ENCODE measurements at regions not wholly inside any gene's neighbourhood (a gene's known extent, or its start where the extent isn't known, plus 50 kb on each side); places are given as distances from the start of the nearest gene placed in this dataset.

DNA sequence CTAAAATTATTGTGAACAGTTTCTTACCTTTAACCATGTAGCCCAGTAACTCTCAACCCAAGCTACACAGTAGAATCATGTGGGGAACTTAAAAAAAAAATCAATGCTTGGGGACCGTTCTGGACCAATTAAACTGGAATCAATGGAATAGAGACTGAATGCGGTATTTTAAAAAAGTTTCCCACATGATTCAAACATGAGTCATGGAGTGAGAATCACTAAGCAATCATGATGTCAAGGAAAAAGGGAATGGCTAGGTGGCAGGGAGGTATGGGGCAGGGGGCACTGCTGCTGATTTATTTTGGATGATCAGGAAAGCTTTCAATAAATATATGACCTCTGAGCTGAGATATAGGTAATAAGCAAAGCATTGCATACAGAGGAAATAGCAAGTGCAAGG is 250.5 kb upstream of the RORA start:
- H3K9me1 ChIP-seq (ENCODE audit: control insufficient read depth, insufficient read depth, low read length) = no peaks in the 10 kb centered on the region
- DNase-seq (ENCODE audit: extremely low read depth in 1 of 4, low spot score in 3 of 4) (no peak), ATAC-seq (no peak), FAIRE-seq (no peak)
- H4K20me1 ChIP-seq (replicated peaks; ENCODE audit: control insufficient read depth, insufficient read depth, low read length) = no peaks in the 10 kb centered on the region
- no peaks in the 10 kb centered on the region for H3K79me2 ChIP-seq (ENCODE audit: control insufficient read depth, insufficient read depth, low read length)
- BruUV-seq (replicated peaks) = no TSS peak
- ChIA-PET POLR2A (no interaction called here), CTCF (ENCODE audit: low intra/inter-chr PET ratio) (no interaction called here)
- no peak overlapping the region for H3K9ac ChIP-seq (ENCODE audit: insufficient read depth in 1 of 2, low read depth in 2 of 2, low read length in 2 of 2)
- intact Hi-C loops (cut with micrococcal nuclease) = no loop called here
- WGBS (ENCODE audit: insufficient coverage, low coverage, missing lambda C conversion rate) = 0% methylated on average over 2 of the region's 2 CpGs
- no peak overlapping the region for H3K27ac ChIP-seq (ENCODE audit: extremely low read depth, low read depth, low read length)
- no peaks in the 10 kb centered on the region for H3K36me3 ChIP-seq (ENCODE audit: control insufficient read depth, insufficient read depth, low read length)
- no peak for TF ChIP-seq POLR3A (IDR thresholded peaks at IDR 0.05; ENCODE audit: borderline replicate concordance, extremely low read depth, insufficient read depth, insufficient read length)
- H3K9me3 ChIP-seq (replicated peaks; ENCODE audit: control insufficient read depth, insufficient read depth, low read depth, low read length) = no peaks in the 10 kb centered on the region
- no peak overlapping the region for H2AFZ ChIP-seq (ENCODE audit: low read depth, low read length)
- in situ Hi-C loops (cut with MboI) = no loop called here
- peaks cover 0 to 5% of the 10 kb centered on the region in 2 experiments; a peak in 1 of 5 replicates for H3K27me3 ChIP-seq (ENCODE audit: control insufficient read depth in 2 of 2, insufficient read depth in 2 of 2, low read length in 2 of 2)
- no peaks in the 10 kb centered on the region for H3K4me1 ChIP-seq (replicated peaks in 1 of 2; ENCODE audit: control insufficient read depth in 2 of 2, insufficient read depth in 2 of 2, low read length in 2 of 2)
- H3K4me2 ChIP-seq (ENCODE audit: insufficient read depth, low read length) = no peak overlapping the region
- no peak overlapping the region for H3K4me3 ChIP-seq

DNA sequence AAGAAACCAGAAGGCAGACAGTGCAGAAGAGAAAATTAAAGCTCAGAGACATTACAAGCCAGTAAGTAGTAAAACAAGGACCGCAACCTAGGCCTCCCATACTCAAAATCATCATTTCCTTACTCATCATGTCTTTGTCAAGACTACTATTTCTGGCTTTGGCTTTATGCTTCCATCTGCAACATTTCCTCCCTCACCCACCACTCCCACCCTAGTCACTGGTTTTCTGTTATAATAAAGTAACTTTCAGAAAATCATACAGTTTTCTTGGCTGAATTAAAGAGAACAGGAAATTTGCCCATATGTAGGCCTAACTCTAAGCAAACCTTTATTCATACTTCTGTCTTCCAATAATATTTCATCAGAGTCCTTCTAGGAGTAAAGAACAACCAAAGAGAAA is 247.6 kb upstream of the RORA start:
- H3K9ac ChIP-seq (ENCODE audit: insufficient read depth in 1 of 2, low read depth in 2 of 2, low read length in 2 of 2) = no peak overlapping the region
- peaks cover 0 to 5% of the 10 kb centered on the region in 2 experiments; a peak in 1 of 5 replicates for H3K27me3 ChIP-seq (ENCODE audit: control insufficient read depth in 2 of 2, insufficient read depth in 2 of 2, low read length in 2 of 2)
- BruUV-seq (replicated peaks) = no TSS peak
- no peak overlapping the region for H3K27ac ChIP-seq (ENCODE audit: extremely low read depth, low read depth, low read length)
- H3K4me2 ChIP-seq (ENCODE audit: insufficient read depth, low read length) = no peak overlapping the region
- WGBS (ENCODE audit: insufficient coverage, low coverage, missing lambda C conversion rate) = 0% methylated on average over 1 of the region's 1 CpG
- no peak overlapping the region for H3K4me3 ChIP-seq
- H2AFZ ChIP-seq (ENCODE audit: low read depth, low read length) = no peak overlapping the region
- POLR2A ChIA-PET = no interaction called here
- no peaks in the 10 kb centered on the region for H3K9me3 ChIP-seq (replicated peaks; ENCODE audit: control insufficient read depth, insufficient read depth, low read depth, low read length)
- intact Hi-C loops (cut with micrococcal nuclease) (no loop called here), in situ Hi-C loops (cut with MboI) (no loop called here)
- DNase-seq (ENCODE audit: extremely low read depth in 1 of 4, low spot score in 3 of 4) (no peak), ATAC-seq (no peak), FAIRE-seq (no peak)
- H4K20me1 ChIP-seq (replicated peaks; ENCODE audit: control insufficient read depth, insufficient read depth, low read length) = no peaks in the 10 kb centered on the region
- no peaks in the 10 kb centered on the region for H3K36me3 ChIP-seq (ENCODE audit: control insufficient read depth, insufficient read depth, low read length)
- peaks cover 3% of the 10 kb centered on the region for H3K9me1 ChIP-seq (ENCODE audit: control insufficient read depth, insufficient read depth, low read length)
- H3K4me1 ChIP-seq (replicated peaks in 1 of 2; ENCODE audit: control insufficient read depth in 2 of 2, insufficient read depth in 2 of 2, low read length in 2 of 2) = no peaks in the 10 kb centered on the region
- no peaks in the 10 kb centered on the region for H3K79me2 ChIP-seq (ENCODE audit: control insufficient read depth, insufficient read depth, low read length)
- CTCF ChIA-PET (ENCODE audit: low intra/inter-chr PET ratio) = no interaction called here
- TF ChIP-seq SMAD4 (CRISPR knock-in tag; conservative IDR thresholded peaks at IDR 0.05) (no peak), NFE2 (IDR thresholded peaks at IDR 0.05; ENCODE audit: low read depth) (no peak), ZNF12 (CRISPR knock-in tag; IDR thresholded peaks at IDR 0.05) (no peak), TAF7 (tag; IDR thresholded peaks at IDR 0.05) (no peak), POLR2A (conservative IDR thresholded peaks at IDR 0.05) (no peak), SNIP1 (IDR thresholded peaks at IDR 0.05; ENCODE audit: low read depth) (no peak), ESRRA (IDR thresholded peaks at IDR 0.05; ENCODE audit: borderline replicate concordance, low read depth) (no peak), ERF (CRISPR knock-in tag; IDR thresholded peaks at IDR 0.05) (no peak), CTBP1 (IDR thresholded peaks at IDR 0.05; ENCODE audit: borderline replicate concordance) (no peak), TOE1 (IDR thresholded peaks at IDR 0.05; ENCODE audit: borderline replicate concordance) (no peak), TOE1 (CRISPR knock-in tag; IDR thresholded peaks at IDR 0.05; ENCODE audit: borderline replicate concordance, low read depth) (no peak), PRPF4 (IDR thresholded peaks at IDR 0.05; ENCODE audit: insufficient read depth, low read depth, low read length, poor library complexity, severe bottlenecking) (no peak), ZNF3 (CRISPR knock-in tag; IDR thresholded peaks at IDR 0.05) (no peak)
- TF ChIP-seq, protein P1, sequence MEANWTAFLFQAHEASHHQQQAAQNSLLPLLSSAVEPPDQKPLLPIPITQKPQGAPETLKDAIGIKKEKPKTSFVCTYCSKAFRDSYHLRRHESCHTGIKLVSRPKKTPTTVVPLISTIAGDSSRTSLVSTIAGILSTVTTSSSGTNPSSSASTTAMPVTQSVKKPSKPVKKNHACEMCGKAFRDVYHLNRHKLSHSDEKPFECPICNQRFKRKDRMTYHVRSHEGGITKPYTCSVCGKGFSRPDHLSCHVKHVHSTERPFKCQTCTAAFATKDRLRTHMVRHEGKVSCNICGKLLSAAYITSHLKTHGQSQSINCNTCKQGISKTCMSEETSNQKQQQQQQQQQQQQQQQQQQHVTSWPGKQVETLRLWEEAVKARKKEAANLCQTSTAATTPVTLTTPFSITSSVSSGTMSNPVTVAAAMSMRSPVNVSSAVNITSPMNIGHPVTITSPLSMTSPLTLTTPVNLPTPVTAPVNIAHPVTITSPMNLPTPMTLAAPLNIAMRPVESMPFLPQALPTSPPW (CRISPR knock-in tag; IDR thresholded peaks at IDR 0.05) = no peak
- TF ChIP-seq, protein P2, sequence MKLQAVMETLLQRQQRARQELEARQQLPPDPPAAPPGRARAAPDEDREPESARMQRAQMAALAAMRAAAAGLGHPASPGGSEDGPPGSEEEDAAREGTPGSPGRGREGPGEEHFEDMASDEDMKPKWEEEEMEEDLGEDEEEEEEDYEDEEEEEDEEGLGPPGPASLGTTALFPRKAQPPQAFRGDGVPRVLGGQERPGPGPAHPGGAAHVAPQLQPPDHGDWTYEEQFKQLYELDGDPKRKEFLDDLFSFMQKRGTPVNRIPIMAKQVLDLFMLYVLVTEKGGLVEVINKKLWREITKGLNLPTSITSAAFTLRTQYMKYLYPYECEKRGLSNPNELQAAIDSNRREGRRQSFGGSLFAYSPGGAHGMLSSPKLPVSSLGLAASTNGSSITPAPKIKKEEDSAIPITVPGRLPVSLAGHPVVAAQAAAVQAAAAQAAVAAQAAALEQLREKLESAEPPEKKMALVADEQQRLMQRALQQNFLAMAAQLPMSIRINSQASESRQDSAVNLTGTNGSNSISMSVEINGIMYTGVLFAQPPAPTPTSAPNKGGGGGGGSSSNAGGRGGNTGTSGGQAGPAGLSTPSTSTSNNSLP (IDR thresholded peaks at IDR 0.05; ENCODE audit: borderline replicate concordance, low read depth, low read length) = no peak

Data from K562 (cell line).